ENCODE measurements at regions not wholly inside any gene's neighbourhood (a gene's known extent, or its start where the extent isn't known, plus 50 kb on each side); places are given as distances from the start of the nearest gene placed in this dataset.

GRCh38 chr2:65530547-65531320 is 98.3 kb upstream of the SPRED2 start:
- Histone ChIP-seq H3K9me3 (no peaks in the 10 kb centered on the region), H3K36me3 (no peaks in the 10 kb centered on the region), H3K4me3 (no peak overlapping the region), H3K27ac (no peak overlapping the region), H3K4me1 (no peaks in the 10 kb centered on the region), H3K27me3 (no peaks in the 10 kb centered on the region)
- TF ChIP-seq, protein P1, sequence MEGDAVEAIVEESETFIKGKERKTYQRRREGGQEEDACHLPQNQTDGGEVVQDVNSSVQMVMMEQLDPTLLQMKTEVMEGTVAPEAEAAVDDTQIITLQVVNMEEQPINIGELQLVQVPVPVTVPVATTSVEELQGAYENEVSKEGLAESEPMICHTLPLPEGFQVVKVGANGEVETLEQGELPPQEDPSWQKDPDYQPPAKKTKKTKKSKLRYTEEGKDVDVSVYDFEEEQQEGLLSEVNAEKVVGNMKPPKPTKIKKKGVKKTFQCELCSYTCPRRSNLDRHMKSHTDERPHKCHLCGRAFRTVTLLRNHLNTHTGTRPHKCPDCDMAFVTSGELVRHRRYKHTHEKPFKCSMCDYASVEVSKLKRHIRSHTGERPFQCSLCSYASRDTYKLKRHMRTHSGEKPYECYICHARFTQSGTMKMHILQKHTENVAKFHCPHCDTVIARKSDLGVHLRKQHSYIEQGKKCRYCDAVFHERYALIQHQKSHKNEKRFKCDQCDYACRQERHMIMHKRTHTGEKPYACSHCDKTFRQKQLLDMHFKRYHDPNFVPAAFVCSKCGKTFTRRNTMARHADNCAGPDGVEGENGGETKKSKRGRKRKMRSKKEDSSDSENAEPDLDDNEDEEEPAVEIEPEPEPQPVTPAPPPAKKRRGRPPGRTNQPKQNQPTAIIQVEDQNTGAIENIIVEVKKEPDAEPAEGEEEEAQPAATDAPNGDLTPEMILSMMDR (IDR thresholded peaks at IDR 0.05), result no peak
- TF ChIP-seq EP300 (IDR thresholded peaks at IDR 0.05), result no peak
- TF ChIP-seq POLR2A (IDR thresholded peaks at IDR 0.05), result no peak
- no peak for TF ChIP-seq POLR2AphosphoS5 (IDR thresholded peaks at IDR 0.05)
- DNase-seq (ENCODE audit: low spot score in 2 of 2), result no peak
- 78% methylated on average over 5 of the region's 5 CpGs for WGBS

GRCh38 chr2:65529419-65529818 is 97.0 kb upstream of the SPRED2 start:
- WGBS, result 89% methylated on average over 5 of the region's 5 CpGs
- no peaks in the 10 kb centered on the region for H3K9me3 ChIP-seq
- H3K27me3 ChIP-seq, result no peaks in the 10 kb centered on the region
- no peak for DNase-seq (ENCODE audit: low spot score in 2 of 2)
- no peaks in the 10 kb centered on the region for H3K4me1 ChIP-seq
- H3K36me3 ChIP-seq, result no peaks in the 10 kb centered on the region
- H3K27ac ChIP-seq, result no peak overlapping the region
- H3K4me3 ChIP-seq, result no peak overlapping the region
- TF ChIP-seq POLR2A (IDR thresholded peaks at IDR 0.05) (no peak), EP300 (IDR thresholded peaks at IDR 0.05) (no peak), POLR2AphosphoS5 (IDR thresholded peaks at IDR 0.05) (no peak)
- TF ChIP-seq, protein P1 (IDR thresholded peaks at IDR 0.05), result no peak

DNA sequence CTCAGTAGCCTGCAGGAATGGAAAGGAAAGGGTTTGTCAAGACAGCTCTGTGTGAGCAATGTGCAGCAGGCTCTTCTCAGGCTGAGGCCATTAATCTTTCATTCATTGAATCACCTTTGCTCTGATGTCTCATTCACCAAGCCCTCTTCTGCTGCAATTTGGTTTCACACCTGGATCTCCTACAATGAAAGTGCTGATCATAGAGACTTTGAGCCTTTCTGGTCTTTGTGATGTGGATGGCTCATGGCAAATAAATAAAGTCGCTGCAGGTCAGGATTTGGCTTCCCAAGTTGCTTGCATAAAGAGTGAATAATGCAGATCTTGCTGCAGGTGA is 95.8 kb upstream of the SPRED2 start:
- Histone ChIP-seq H3K4me3 (no peak overlapping the region), H3K4me1 (no peaks in the 10 kb centered on the region), H3K9me3 (no peaks in the 10 kb centered on the region), H3K27me3 (no peaks in the 10 kb centered on the region), H3K36me3 (no peaks in the 10 kb centered on the region), H3K27ac (no peak overlapping the region)
- TF ChIP-seq POLR2A (IDR thresholded peaks at IDR 0.05) (no peak), EP300 (IDR thresholded peaks at IDR 0.05) (no peak), POLR2AphosphoS5 (IDR thresholded peaks at IDR 0.05) (no peak)
- TF ChIP-seq, protein P1 (IDR thresholded peaks at IDR 0.05), result no peak
- WGBS, result 70% methylated on average over 1 of the region's 1 CpG
- DNase-seq (ENCODE audit: low spot score in 2 of 2), result no peak

- H3K9me3 ChIP-seq, result no peaks in the 10 kb centered on the region
- no peak overlapping the region for H3K27ac ChIP-seq
- TF ChIP-seq, protein P1 (IDR thresholded peaks at IDR 0.05), result no peak
- TF ChIP-seq EP300 (IDR thresholded peaks at IDR 0.05), result no peak
- no peak for TF ChIP-seq POLR2AphosphoS5 (IDR thresholded peaks at IDR 0.05)
- TF ChIP-seq POLR2A (IDR thresholded peaks at IDR 0.05), result no peak
- WGBS, result 83% methylated on average over 4 of the region's 4 CpGs
- no peak overlapping the region for H3K4me3 ChIP-seq
- no peaks in the 10 kb centered on the region for H3K27me3 ChIP-seq
- no peak for DNase-seq (ENCODE audit: low spot score in 2 of 2)
- H3K4me1 ChIP-seq, result no peaks in the 10 kb centered on the region
- H3K36me3 ChIP-seq, result no peaks in the 10 kb centered on the region
These were observed 95.2 kb upstream of the SPRED2 start for GRCh38 chr2:65527451-65528240.

DNA sequence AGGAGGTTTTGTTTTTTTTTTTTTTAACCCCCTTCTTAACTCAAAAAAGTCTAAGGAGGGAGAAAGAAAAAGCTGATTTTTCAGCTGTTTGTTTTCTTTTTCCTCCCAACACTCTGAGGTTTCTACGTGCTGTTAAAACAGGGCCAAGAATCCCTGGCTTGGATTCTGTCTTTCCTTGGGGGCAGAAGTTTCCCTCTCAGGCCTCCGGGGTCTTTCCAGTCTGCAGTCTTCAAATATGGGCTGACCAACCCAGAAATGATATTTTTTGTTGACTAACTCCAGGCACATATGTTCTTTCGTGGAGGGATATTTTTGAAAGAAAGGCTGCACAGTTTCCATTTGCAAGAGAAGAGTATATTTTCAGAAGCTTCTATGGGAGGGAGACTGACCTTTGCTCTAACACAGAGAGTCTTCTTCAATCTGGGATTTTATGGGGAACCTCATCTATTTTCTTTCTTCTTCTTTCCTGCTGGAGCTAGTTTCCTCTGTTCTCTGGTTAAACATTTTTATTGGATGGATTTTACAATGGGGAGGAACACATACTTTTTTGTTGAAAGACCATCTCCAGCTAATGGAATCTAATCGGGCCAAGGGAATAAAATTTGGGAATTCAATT is 93.3 kb upstream of the SPRED2 start:
- Histone ChIP-seq H3K27ac (no peak overlapping the region), H3K36me3 (no peaks in the 10 kb centered on the region), H3K4me1 (no peaks in the 10 kb centered on the region), H3K4me3 (no peak overlapping the region), H3K27me3 (no peaks in the 10 kb centered on the region), H3K9me3 (no peaks in the 10 kb centered on the region)
- no peak for TF ChIP-seq POLR2A (IDR thresholded peaks at IDR 0.05)
- TF ChIP-seq, protein P1 (IDR thresholded peaks at IDR 0.05), result no peak
- TF ChIP-seq POLR2AphosphoS5 (IDR thresholded peaks at IDR 0.05), result no peak
- DNase-seq (ENCODE audit: low spot score in 2 of 2), result no peak
- WGBS, result 54% methylated on average over 4 of the region's 4 CpGs

Measured in suprapubic skin (tissue), 4 donors.